ENCODE measurements at regions not wholly inside any gene's neighbourhood (a gene's known extent, or its start where the extent isn't known, plus 50 kb on each side); places are given as distances from the start of the nearest gene placed in this dataset.
"Not testable (repeated sequence)": the region's sequence is repeated elsewhere in the genome, so short reads cannot be mapped to it uniquely, and the experiment has no call there.

- TF ChIP-seq CTCF (IDR thresholded peaks at IDR 0.05; ENCODE audit: low read depth, low read length); POLR2A (IDR thresholded peaks at IDR 0.05; ENCODE audit: extremely low read depth, insufficient read length); MAX (IDR thresholded peaks at IDR 0.05; ENCODE audit: low read depth, low read length); MYC (IDR thresholded peaks at IDR 0.05; ENCODE audit: low read depth, low read length): not testable (repeated sequence)
Observed at GRCh38 chr7:63874242-63874641, 124.4 kb upstream of the ZNF722 start.

All from NB4 (cell line).